SW480 (cell line): ENCODE measurements at regions not wholly inside any gene's neighbourhood (a gene's known extent, or its start where the extent isn't known, plus 50 kb on each side); places are given as distances from the start of the nearest gene placed in this dataset.

ENCODE experiments used
- DNase-seq: peaks from one replicate; pipeline ENCODE4 v3.0.0-alpha.2; 2016; ENCODE audit warnings: low spot score

DNA sequence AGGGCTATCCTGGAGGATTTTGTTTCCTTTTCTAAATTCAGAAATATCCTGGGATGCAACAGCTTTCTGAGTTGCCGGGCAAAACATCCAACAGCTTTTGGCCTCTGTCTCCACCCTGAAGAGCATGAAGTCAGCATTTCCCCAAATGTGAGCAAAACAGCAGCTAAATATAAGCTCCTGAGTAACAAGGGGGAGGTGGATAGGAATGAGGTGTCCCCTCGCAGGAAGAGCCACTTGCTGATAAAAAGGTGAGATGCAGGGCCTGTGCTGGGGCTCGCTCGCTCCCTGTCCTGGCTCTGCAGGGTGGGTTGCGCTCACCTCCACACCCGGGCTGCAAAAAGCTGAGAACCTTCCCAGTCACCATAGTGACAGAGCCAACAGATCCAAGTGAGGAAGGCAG is 264.3 kb downstream of the ZEB1 start:
- no peak for DNase-seq

GRCh38 chr10:31582365-31583052 is 263.5 kb downstream of the ZEB1 start:
- DNase-seq: peak; percentile 39

DNA sequence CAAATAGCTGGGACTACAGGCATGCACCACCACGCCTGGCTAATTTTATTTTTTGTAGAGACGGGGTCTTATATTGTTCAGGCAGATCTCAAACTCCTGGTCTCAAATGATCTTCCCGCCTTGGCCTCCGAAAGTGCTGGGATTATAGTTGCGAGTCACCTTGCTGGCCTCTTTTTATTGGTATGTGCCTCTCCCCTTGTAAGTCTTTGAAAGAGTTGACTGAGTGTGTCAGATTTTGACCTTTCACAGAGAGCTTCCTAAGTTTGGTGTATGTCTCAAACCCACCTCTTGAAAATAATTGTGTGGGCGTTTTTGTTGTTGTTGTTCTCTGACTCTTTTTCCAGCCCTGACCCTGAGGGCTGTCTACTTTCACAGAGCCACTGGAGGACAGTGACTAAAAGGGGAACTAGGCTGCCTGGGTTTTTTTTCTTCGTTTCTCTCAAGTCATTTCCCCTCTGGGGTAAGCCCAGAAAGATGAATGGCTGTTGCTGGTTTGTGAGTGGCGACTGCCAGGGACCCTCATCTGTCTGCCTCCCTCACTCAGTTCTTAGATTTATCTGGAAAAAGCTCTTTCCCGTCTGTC is 262.8 kb downstream of the ZEB1 start:
- no peak for DNase-seq

DNA sequence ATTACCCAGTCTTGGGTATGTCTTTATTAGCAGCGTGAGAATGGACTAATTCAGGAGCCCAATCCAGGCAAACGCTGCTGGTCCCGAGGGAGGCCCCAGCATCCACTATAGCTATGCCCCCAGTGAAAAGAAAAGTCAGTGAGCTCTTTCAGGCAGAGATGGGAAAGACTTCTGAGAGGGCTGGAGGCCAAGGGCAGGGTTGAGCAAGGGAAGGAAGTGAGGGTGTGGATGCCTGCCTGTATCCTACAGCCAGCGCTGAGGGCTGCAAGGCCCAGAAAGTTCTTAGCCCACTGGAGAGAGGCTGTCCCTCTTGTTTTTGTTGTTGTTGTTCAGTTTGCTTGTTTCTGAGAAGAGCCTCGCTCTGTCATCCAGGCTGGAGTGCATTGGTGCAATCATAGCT is 261.6 kb downstream of the ZEB1 start:
- no peak for DNase-seq
